NCI-H1417 treated with DMSO at 0.1 percent for 48 hours (cell line): ENCODE measurements at regions not wholly inside any gene's neighbourhood (a gene's known extent, or its start where the extent isn't known, plus 50 kb on each side); places are given as distances from the start of the nearest gene placed in this dataset.

Experiments used
- DNase-seq: peaks from one replicate; lab custom pipeline; 2025; lab: John Stamatoyannopoulos, UW

GRCh38 chr2:53108246-53108645 lies 659.4 kb upstream of the CHAC2 start:
- DNase-seq, result no peak

- no peak for DNase-seq
These were observed 663.3 kb upstream of the CHAC2 start for GRCh38 chr2:53104263-53104662.

DNA sequence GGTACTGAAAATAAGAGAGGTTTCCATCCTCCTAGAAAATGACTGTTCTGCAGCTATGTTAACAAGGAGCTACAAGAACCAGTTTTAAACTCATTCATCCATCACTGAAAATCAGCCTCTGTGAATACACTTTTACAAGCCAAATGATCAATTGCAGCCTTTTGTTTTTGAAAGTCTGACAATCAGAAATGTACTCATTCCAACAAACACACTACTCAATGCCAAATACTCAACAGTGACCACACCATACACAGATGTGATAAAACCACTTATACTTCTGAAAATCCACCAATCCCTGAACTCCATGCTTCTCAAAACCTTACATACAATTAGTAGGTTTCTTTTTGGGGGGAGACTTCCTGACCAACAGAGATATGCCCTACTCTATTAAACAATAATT lies 663.9 kb upstream of the CHAC2 start:
- no peak for DNase-seq

DNA sequence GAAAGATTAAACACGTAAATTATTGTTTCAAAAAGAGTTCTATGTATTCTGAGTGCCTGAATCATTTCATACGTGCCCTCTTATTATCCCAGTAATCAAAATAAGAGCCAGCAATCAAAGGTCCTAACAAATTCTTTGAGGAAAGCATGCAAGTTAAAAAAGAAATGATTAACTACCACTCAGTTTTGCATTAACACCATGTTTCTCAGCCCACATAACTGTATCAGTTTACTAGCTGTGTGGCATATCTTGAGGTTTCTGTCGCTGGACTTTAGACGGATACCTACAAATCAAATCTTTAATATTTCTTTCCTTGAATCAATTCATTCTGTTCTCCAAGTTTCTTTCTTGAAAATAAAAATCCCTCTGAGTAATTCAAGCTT lies 668.9 kb upstream of the CHAC2 start:
- DNase-seq, result no peak

- DNase-seq, result no peak
These were observed 671.3 kb upstream of the CHAC2 start for GRCh38 chr2:53096351-53096750.

- no peak for DNase-seq
These were observed 671.9 kb upstream of the CHAC2 start for GRCh38 chr2:53095664-53096063.

DNA sequence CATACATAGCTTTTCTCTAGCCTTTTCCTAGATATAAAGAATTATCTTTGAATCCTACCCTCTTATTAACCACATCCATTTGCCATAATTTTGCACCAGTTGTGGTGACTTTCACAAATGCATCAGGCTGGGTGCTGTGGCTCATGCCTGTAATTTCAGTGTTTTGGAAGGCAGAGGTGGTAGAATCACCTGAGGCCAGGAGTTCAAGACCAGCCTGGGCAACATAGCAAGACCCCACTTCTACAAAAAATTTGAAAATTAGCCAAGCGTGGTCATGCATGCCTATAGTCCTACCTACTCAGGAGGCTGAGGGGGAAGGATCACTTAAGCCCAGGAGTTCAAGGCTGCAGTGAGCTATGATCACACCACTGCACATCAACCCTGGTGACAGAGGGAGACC lies 672.4 kb upstream of the CHAC2 start:
- no peak for DNase-seq

DNA sequence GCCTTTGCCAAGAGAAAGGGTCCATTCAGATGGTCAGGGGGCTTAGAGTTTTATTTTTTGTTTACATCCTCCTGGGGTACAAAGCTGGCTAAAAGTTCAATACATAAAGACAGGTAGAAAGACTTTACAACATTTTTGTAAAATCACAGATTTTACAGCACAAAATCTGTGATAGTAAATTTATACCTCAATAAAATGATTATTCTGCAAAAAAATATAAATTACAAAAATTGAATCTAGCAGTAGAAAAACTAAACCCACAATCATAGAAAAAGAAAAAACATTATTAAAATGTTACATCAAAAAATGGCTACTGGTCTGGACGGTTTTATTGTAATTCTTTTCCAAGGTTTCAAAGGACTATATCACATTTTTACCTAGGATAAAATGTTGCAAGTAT lies 674.2 kb upstream of the CHAC2 start:
- DNase-seq, result no peak

DNA sequence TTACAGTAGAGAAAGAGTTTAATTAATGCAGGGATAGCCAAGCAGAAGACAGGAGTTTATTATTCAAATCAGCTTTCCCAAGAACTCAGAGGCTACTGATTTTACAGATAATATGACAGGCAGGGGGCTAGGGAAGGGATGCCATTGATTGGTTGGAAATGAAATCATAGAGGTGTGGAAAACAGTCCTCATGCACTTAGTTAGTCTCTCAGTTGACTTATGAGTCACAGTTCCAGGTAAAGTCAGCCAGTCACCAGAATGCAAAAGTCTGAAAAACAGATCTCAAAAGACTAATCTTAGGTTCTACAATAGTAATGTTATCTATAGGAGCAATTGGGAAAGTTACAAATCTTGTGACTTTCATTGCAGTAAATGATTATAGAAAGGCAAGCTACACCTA lies 676.4 kb upstream of the CHAC2 start:
- no peak for DNase-seq

DNA sequence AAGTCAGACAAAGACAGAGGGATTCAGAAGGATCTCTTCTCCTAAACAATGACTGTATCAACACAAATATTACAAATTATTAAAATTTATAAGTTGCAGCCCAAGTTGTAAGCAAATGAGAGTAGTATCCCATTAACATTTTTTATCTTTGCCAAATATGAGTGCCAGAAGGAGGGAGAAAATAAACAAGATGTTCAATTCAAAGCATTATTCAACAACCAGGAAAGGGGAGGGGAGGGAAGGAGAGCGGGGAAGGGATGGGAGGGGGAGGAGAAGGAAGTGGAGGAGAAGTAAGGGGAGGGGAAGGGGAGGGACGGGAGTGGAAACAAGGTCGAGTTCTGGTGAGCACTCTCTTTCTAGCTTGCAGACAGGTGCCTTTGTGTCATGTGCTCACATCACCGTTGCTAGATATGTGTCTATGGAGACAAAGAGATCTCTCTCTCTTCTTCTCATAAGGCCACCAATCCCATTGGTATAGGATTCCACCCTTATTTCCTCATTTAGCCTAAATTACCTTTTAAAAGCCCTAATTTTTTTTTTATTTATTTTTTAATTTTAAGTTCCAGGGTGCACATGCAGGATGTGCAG lies 679.6 kb upstream of the CHAC2 start:
- no peak for DNase-seq

GRCh38 chr2:53087262-53087873 lies 680.2 kb upstream of the CHAC2 start:
- no peak for DNase-seq

GRCh38 chr2:53077413-53077812 lies 690.2 kb upstream of the CHAC2 start:
- no peak for DNase-seq

- DNase-seq, result no peak
These were observed 691.8 kb upstream of the CHAC2 start for GRCh38 chr2:53075760-53076159.

DNA sequence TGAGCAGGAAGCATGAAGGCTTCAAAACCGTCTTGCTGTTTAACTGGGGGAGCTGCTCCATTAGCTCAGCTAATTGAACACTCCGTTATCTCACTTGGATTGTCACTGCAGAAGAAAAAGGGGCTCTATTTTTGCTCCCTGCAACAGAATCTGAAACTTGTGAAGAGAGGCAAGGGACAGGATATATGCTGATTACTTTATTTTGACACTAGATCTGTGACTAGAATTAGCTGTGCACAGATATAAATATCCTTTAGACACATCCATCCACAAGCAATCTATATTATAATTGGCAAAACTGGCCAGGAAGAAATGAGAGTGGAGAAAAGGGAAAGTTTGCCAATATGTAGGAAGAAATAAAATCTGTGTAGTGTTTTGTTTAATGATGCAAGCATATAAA lies 700.1 kb upstream of the CHAC2 start:
- no peak for DNase-seq

- DNase-seq, result no peak
These were observed 700.5 kb upstream of the CHAC2 start for GRCh38 chr2:53067056-53067455.

DNA sequence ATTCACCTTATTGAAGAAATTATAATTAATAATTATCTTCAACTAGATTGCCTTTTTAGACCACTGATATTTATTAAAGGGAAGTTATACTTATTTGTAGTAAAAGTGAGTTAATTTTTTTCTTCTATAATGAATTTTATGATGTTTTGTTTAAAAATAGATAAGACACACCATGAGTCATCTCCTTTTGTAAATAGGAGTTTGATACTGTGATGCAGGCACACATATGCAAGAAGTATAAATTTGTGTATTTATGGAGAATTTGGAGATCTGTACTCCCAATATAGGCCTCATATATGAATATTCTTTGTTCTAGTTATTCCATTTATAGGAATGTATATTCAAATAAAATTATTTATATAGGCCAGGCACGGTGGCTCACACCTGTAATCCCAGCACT lies 703.5 kb upstream of the CHAC2 start:
- no peak for DNase-seq

DNA sequence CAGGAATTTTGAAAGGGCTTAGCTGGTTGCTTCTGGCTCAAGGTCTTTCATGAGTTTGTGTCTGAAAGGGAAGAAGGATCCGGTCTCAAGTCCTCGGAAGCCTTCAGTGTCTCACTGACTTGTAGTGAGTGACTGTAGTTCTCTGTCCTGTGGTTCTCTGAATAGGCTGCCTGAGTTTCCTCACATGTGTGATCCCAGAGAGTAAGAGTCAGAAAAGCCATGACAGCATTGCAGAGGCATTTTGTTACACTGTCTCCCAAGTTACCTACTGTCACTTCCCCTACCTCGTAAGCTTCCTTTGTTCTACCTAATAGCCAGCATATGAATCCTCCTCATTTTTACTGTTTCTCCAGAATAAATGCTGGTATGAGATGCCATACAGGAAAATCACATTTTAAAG lies 709.1 kb upstream of the CHAC2 start:
- DNase-seq, result no peak

GRCh38 chr2:53053937-53054336 lies 713.7 kb upstream of the CHAC2 start:
- no peak for DNase-seq

DNA sequence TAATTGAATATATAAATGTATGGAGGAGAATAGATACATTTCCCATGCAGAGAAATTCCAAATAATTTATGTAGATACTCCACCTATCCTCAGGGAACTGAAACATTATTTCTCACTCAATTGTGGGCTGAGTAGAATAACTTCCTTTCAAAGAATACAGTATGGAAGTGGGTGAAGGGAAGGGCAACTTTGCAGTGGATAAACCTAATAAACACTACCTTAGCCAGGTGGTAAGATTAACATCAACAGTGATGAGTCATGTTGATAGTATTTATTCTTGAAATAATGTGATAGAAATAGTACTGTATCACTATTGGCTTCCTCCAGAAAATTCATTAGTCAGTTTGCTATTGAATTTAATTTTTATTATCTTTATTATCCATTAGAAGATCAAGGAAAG lies 716.4 kb upstream of the CHAC2 start:
- DNase-seq, result no peak

- no peak for DNase-seq
These were observed 726.9 kb upstream of the CHAC2 start for GRCh38 chr2:53040536-53041229.

DNA sequence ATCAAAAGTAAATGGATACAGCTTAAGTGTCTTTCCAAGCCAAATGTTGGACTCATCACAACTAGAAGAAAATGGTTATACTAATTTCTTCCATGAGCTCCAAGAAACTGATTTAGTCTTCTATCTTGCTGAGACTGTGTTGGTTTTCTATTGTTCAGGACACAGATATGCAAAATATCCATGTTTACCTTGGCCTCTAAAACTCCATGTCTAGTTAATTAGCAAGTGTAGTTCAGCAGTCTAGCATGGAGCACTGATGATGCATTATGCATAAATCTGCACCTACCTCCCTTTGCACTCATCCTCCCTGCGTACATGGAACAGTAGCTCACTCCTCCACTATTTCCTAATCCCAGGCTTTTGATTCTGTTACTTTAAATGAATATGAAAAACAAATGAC lies 731.4 kb upstream of the CHAC2 start:
- no peak for DNase-seq

- no peak for DNase-seq
These were observed 732.5 kb upstream of the CHAC2 start for GRCh38 chr2:53035153-53035552.

GRCh38 chr2:53033411-53033810 lies 734.2 kb upstream of the CHAC2 start:
- no peak for DNase-seq
